Retina (tissue), 1 donor: ENCODE measurements at regions not wholly inside any gene's neighbourhood (a gene's known extent, or its start where the extent isn't known, plus 50 kb on each side); places are given as distances from the start of the nearest gene placed in this dataset.
"Not testable (repeated sequence)": the region's sequence is repeated elsewhere in the genome, so short reads cannot be mapped to it uniquely, and the experiment has no call there.

ENCODE experiments used
- DNase-seq: peaks from one replicate; pipeline ENCODE4 v3.0.0-alpha.2; 2016

DNA sequence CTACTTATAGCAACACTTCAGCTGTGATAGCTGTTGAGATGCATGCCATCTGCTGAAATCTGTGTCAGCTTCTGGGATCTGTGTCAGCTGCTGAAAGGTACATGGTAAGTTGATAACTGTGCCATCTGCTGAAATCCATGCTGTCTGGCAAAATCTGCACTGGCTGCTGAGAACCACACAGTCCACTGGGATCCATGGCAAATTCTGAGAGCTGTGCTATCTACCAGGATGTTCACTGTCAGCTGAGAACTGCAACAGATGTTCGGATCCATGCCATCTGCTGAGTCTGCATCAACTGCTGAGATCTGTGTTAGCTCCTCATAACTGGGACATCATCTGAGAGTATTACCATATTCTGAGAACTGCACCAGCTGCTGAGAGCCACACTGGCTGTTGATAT lies 430.5 kb upstream of the POU3F4 start:
- DNase-seq, result no peak

DNA sequence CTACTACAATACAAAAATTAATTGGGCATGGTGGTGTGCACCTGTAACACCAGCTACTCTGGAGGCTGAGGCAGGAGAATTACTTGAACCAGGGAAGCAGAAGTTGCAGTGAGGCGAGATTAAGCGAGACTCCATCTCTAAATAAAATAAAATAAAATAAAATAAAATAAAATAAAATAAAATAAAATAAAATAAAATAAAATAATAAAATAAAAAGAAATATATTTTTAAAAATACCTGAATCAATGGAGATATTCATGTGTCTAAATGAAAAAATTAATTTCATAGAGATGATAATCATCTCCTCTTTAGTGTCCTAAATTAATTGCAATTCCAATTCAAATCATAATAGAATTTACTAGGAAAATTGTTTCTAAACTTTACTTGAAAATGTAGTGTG lies 406.1 kb upstream of the POU3F4 start:
- no peak for DNase-seq

DNA sequence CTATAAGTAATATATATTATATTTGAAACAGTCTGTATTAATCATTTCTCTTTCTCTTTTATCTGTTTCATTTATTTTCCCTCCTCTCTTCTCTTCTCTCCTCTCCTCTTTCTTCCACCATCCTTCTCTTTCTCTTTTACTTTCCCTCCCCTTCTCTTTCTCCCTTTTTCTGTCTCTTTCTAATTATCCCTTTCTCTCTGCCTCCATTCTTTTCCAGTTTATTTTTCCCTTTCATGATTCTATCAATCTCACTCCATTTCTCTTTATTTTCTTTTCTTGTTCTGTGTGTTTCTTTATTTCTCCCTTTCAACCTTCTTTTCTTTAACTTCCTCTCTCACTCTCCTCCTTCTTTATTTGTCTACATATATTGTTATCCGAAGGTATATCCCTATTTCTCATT lies 399.8 kb upstream of the POU3F4 start:
- no peak for DNase-seq

DNA sequence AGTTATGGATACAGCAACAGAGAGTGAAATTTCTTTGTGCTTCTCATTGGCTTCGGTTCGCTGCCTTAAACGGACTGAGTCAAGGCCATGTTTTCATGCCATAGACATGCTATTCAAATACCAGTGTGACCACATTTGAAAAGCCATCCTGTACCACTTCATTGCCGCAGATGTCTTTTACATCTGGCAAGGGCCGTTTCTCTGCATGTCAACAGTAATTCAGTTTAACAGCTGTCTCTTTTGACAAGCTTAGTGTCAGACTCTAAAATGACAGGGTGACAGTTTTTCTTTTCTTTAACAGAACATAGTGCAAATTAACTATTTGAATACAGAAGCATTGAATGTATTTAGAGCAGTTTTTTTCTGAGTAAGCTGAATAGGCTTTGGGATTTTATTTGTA lies 362.2 kb upstream of the POU3F4 start:
- DNase-seq, result peak; percentile 2

DNA sequence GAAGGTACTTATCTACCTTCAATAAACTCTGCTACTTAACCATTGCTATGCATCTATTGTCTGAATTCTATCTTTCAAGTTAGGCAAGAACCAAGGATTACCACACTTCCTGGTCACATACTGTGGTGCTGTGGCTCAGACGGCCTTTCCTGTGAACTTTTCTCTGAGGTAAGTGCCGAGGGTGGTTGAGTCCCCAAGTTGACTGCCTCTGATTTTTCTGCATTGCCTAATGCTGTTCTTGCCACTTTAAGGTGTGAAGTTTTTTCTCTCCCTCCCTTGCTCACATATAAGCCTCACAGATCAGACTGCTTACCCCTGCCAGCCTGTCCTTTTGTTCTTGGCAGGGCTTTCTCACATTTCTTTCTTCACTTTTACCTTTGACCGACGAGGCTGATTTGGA lies 348.0 kb upstream of the POU3F4 start:
- no peak for DNase-seq

DNA sequence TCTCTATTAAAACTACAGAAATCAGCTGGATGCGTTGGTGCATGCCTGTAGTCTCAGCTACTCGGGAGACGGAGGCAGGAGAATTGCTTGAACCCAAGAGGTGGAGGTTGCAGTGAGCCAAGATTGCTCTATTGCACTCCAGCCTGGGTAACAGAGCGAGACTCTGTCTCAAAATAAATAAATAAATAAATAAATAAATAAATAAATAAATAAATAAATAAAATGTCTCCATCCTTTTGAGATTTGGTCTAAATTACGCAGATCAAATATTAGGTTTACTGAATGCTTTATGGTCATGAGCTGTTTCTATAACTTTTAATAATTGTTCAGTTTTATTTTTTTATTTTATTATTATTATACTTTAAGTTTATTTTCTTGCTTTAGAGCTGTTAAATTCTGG lies 344.0 kb upstream of the POU3F4 start:
- not testable (repeated sequence) for DNase-seq

DNA sequence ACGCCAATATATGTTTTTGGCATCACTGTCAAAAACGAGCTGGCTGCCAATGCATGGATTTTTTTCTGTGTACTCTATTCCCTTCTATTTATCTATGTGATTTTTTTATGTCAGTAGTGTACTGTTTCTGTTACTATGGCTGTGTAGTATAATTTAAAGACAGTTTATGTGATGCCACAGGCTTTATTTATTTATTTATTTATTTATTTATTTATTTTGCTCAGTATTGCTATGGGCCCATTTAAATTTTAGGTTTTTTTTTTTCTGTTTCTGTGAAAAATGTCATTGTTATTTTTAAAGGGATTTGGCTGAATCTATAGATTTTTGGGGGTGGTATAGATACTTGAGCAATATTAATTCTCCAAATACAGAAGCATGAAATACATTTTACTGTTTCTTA lies 338.4 kb upstream of the POU3F4 start:
- no peak for DNase-seq

DNA sequence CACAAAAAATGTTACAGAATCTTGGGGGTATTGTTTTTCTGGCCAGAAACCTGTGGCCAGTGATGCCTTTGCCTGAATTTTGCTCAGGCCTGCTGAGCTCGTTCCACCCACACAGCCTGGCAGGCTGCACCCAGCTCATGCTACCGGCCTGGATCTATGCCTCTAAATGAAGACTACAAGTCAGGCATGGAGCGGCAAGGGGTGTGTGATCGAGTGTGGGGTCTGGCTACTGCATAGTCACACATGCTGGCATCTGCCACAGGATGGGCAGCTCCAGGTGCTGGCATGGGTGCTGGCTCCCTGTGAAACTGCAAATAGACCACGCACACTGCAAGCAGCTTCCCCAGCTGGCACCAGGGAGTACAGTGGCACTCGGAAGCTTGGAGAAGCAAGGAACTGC lies 323.1 kb upstream of the POU3F4 start:
- DNase-seq, result no peak

DNA sequence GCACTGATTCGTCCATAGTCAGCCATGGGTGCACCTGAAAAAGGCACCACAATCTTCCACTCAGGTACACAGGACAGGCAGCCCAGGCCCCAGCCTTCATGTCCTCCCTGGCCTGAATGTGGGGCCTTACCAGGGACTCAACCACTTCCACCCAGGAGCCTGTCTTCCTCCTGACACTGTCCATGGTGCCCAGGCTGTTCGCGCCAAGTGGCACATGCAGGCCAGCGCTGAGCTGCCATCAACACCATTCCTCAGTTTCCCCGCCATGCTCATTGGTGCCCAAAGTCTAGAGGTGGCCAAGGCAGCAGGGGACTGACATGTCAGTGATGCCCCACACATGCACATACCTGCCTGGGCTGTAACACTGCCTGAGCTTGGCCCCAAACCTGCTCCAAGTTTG lies 322.2 kb upstream of the POU3F4 start:
- DNase-seq, result no peak

DNA sequence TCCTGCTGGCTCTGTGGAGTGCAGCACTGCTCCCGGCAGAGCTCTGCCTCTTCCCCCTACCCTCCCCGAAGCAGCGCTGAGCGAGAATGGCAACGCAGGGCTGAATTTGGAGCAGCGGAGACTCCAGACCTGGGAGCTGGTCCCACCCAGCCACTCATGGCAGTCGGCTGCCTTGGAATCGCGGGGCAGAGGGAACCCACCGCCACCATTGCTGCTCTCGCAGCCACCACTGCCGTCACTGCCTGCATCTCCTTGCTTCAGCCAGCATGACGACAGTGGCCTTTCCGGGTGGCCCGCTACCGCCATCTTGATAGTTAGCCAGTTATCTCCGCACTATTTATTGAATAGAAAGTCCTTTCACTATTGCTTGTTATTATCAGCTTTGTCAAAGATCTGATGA lies 321.5 kb upstream of the POU3F4 start:
- no peak for DNase-seq
